Kidney epithelial cell (primary cell): ENCODE measurements at regions not wholly inside any gene's neighbourhood (a gene's known extent, or its start where the extent isn't known, plus 50 kb on each side); places are given as distances from the start of the nearest gene placed in this dataset.

ENCODE experiments used
- DNase-seq: peaks from one replicate; pipeline ENCODE4 v3.0.0-alpha.2; 2010; ENCODE audit warnings: low read depth
- H3K27me3 ChIP-seq: 2 replicates; pipeline ENCODE4 v1.6.0; 2011; ENCODE audit warnings: low read length; ENCODE audit not compliant: control insufficient read depth, insufficient read depth
- H3K36me3 ChIP-seq: 2 replicates; pipeline ENCODE4 v1.5.1; 2011; ENCODE audit warnings: low read length; ENCODE audit not compliant: control insufficient read depth, insufficient read depth
- H3K4me3 ChIP-seq: 2 replicates; pipeline ENCODE4 v1.5.1; 2011; ENCODE audit warnings: low read depth, mild to moderate bottlenecking, control low read depth, low read length
- CTCF ChIP-seq: IDR thresholded peaks from 2 replicates; pipeline ENCODE4 v1.5.1; 2011; ENCODE audit warnings: mild to moderate bottlenecking, moderate library complexity, low read length, control low read depth, inconsistent platforms; ENCODE audit not compliant: insufficient read depth, poor library complexity, severe bottlenecking

- no peaks in the 10 kb centered on the region for H3K36me3 ChIP-seq
- H3K4me3 ChIP-seq = no peak overlapping the region
- DNase-seq = no peak
- TF ChIP-seq CTCF = no peak
- peaks cover 18% of the 10 kb centered on the region for H3K27me3 ChIP-seq
Observed at GRCh38 chr3:144264794-144265193, 293.2 kb downstream of the DIPK2A start.

- H3K4me3 ChIP-seq = no peak overlapping the region
- no peak for DNase-seq
- H3K36me3 ChIP-seq = no peaks in the 10 kb centered on the region
Observed at GRCh38 chr3:144265542-144266100, 294.0 kb downstream of the DIPK2A start.

GRCh38 chr3:144270100-144270499 lies 298.5 kb downstream of the DIPK2A start:
- no peak for DNase-seq
- H3K36me3 ChIP-seq = no peaks in the 10 kb centered on the region
- no peak overlapping the region for H3K4me3 ChIP-seq
- no peak for TF ChIP-seq CTCF
- peaks cover 38% of the 10 kb centered on the region for H3K27me3 ChIP-seq

More at GRCh38 chr3:144265542-144266100, 294.0 kb downstream of the DIPK2A start:
- H3K27me3 ChIP-seq = peaks cover 23% of the 10 kb centered on the region
- TF ChIP-seq CTCF = no peak

GRCh38 chr3:144272680-144273079 lies 301.1 kb downstream of the DIPK2A start:
- peak; percentile 89 for DNase-seq
- peaks cover 34% of the 10 kb centered on the region for H3K27me3 ChIP-seq
- no peak for TF ChIP-seq CTCF
- no peak overlapping the region for H3K4me3 ChIP-seq
- no peaks in the 10 kb centered on the region for H3K36me3 ChIP-seq

GRCh38 chr3:144273601-144274000 lies 302.0 kb downstream of the DIPK2A start:
- no peak for TF ChIP-seq CTCF
- Histone ChIP-seq H3K36me3 (no peaks in the 10 kb centered on the region), H3K4me3 (no peak overlapping the region), H3K27me3 (peaks cover 31% of the 10 kb centered on the region)
- DNase-seq = peak; percentile 23

- DNase-seq = no peak
- no peak for TF ChIP-seq CTCF
- Histone ChIP-seq H3K4me3 (no peak overlapping the region), H3K36me3 (no peaks in the 10 kb centered on the region), H3K27me3 (peaks cover 30% of the 10 kb centered on the region)
Observed at GRCh38 chr3:144275005-144275404, 303.4 kb downstream of the DIPK2A start.
